ENCODE measurements at regions not wholly inside any gene's neighbourhood (a gene's known extent, or its start where the extent isn't known, plus 50 kb on each side); places are given as distances from the start of the nearest gene placed in this dataset.

- H3K4me1 ChIP-seq (ENCODE audit: insufficient read depth), result peaks cover 70% of the 10 kb centered on the region
- no peaks in the 10 kb centered on the region for H4K20me1 ChIP-seq (ENCODE audit: insufficient read depth)
- H3K27me3 ChIP-seq (replicated peaks; ENCODE audit: insufficient read depth), result no peaks in the 10 kb centered on the region
- H3K36me3 ChIP-seq (ENCODE audit: low read depth), result no peaks in the 10 kb centered on the region
- no peaks in the 10 kb centered on the region; the same call in 1 of the 2 replicates for H3K9me2 ChIP-seq (ENCODE audit: insufficient read depth)
- H2AFZ ChIP-seq, result no peak overlapping the region
- H3K9ac ChIP-seq, result no peak overlapping the region
- in situ Hi-C loops (cut with MboI), result no loop called here
- no peaks in the 10 kb centered on the region for H3K9me3 ChIP-seq (ENCODE audit: low read depth)
- peak overlapping the region; percentile 71 for H3K27ac ChIP-seq
- peak overlapping the region; percentile 33 for H3K4me2 ChIP-seq (ENCODE audit: unreplicated experiment)
- H3K4me3 ChIP-seq, result no peak overlapping the region
- 42 to 52% methylated on average over 3 of the region's 3 CpGs for WGBS, 2 experiments (ENCODE audit: low coverage in 1 of 2, low lambda C conversion rate in 2 of 2, missing lambda C conversion rate in 2 of 2)
- TF ChIP-seq EZH2phosphoT487 (IDR thresholded peaks at IDR 0.05; ENCODE audit: insufficient read depth, low read depth) (no peak), EZH2 (IDR thresholded peaks at IDR 0.05; ENCODE audit: insufficient read depth, poor library complexity, severe bottlenecking) (no peak)
- peaks cover 62% of the 10 kb centered on the region for H3F3A ChIP-seq (ENCODE audit: insufficient read depth)
- peak; percentile 43 for DNase-seq
- no peaks in the 10 kb centered on the region for H3K79me2 ChIP-seq (ENCODE audit: insufficient read depth)
Observed at GRCh38 chr5:53364061-53364460, 116.4 kb upstream of the FST start.

GRCh38 chr5:53366245-53366644 is 114.2 kb upstream of the FST start:
- Histone ChIP-seq H3K36me3 (ENCODE audit: low read depth) (no peaks in the 10 kb centered on the region), H3F3A (ENCODE audit: insufficient read depth) (peaks cover 40% of the 10 kb centered on the region), H3K27ac (peak overlapping the region; percentile 66), H4K20me1 (ENCODE audit: insufficient read depth) (no peaks in the 10 kb centered on the region), H3K4me1 (ENCODE audit: insufficient read depth) (peaks cover 58% of the 10 kb centered on the region), H3K4me3 (no peak overlapping the region), H3K9ac (no peak overlapping the region), H3K9me2 (ENCODE audit: insufficient read depth) (no peaks in the 10 kb centered on the region), H3K27me3 (replicated peaks; ENCODE audit: insufficient read depth) (no peaks in the 10 kb centered on the region), H3K4me2 (ENCODE audit: unreplicated experiment) (no peak overlapping the region), H3K79me2 (ENCODE audit: insufficient read depth) (no peaks in the 10 kb centered on the region), H3K9me3 (ENCODE audit: low read depth) (no peaks in the 10 kb centered on the region), H2AFZ (no peak overlapping the region)
- TF ChIP-seq EZH2phosphoT487 (IDR thresholded peaks at IDR 0.05; ENCODE audit: insufficient read depth, low read depth) (no peak), EZH2 (IDR thresholded peaks at IDR 0.05; ENCODE audit: insufficient read depth, poor library complexity, severe bottlenecking) (no peak)
- in situ Hi-C loops (cut with MboI), result no loop called here
- DNase-seq, result peak; percentile 78
- 28 to 46% methylated on average over 5 of the region's 5 CpGs for WGBS, 2 experiments (ENCODE audit: low coverage in 1 of 2, low lambda C conversion rate in 2 of 2, missing lambda C conversion rate in 2 of 2)

- no peak overlapping the region for H3K4me3 ChIP-seq
- H3K9ac ChIP-seq, result no peak overlapping the region
- H3K9me3 ChIP-seq (ENCODE audit: low read depth), result no peaks in the 10 kb centered on the region
- no peaks in the 10 kb centered on the region for H3K79me2 ChIP-seq (ENCODE audit: insufficient read depth)
- no peaks in the 10 kb centered on the region for H3K27me3 ChIP-seq (replicated peaks; ENCODE audit: insufficient read depth)
- no peak for TF ChIP-seq EZH2 (IDR thresholded peaks at IDR 0.05; ENCODE audit: insufficient read depth, poor library complexity, severe bottlenecking)
- TF ChIP-seq EZH2phosphoT487 (IDR thresholded peaks at IDR 0.05; ENCODE audit: insufficient read depth, low read depth), result no peak
- no peaks in the 10 kb centered on the region for H3K36me3 ChIP-seq (ENCODE audit: low read depth)
- no peaks in the 10 kb centered on the region for H3K9me2 ChIP-seq (ENCODE audit: insufficient read depth)
- in situ Hi-C loops (cut with MboI), result no loop called here
- no peak for DNase-seq
- no peak overlapping the region for H3K27ac ChIP-seq
- H3F3A ChIP-seq (ENCODE audit: insufficient read depth), result peaks cover 34% of the 10 kb centered on the region; the same call in 1 of the 2 replicates
- H3K4me1 ChIP-seq (ENCODE audit: insufficient read depth), result peaks cover 47% of the 10 kb centered on the region
- H4K20me1 ChIP-seq (ENCODE audit: insufficient read depth), result no peaks in the 10 kb centered on the region
- no peak overlapping the region for H3K4me2 ChIP-seq (ENCODE audit: unreplicated experiment)
- no peak overlapping the region for H2AFZ ChIP-seq
- 95 to 100% methylated on average over 1 of the region's 1 CpG for WGBS, 2 experiments (ENCODE audit: low coverage in 1 of 2, low lambda C conversion rate in 2 of 2, missing lambda C conversion rate in 2 of 2)
Observed at GRCh38 chr5:53367727-53368126, 112.7 kb upstream of the FST start.

- 39 to 53% methylated on average over 1 of the region's 1 CpG for WGBS, 2 experiments (ENCODE audit: low coverage in 1 of 2, low lambda C conversion rate in 2 of 2, missing lambda C conversion rate in 2 of 2)
- no peaks in the 10 kb centered on the region for H3K36me3 ChIP-seq (ENCODE audit: low read depth)
- in situ Hi-C loops (cut with MboI), result no loop called here
- H3K4me3 ChIP-seq, result no peak overlapping the region
- H3K27ac ChIP-seq, result no peak overlapping the region; the same call in 1 of the 2 replicates
- H3F3A ChIP-seq (ENCODE audit: insufficient read depth), result peaks cover 34% of the 10 kb centered on the region; the same call in 1 of the 2 replicates
- no peak overlapping the region for H2AFZ ChIP-seq
- H3K9ac ChIP-seq, result no peak overlapping the region
- DNase-seq, result peak; percentile 41
- H3K27me3 ChIP-seq (replicated peaks; ENCODE audit: insufficient read depth), result no peaks in the 10 kb centered on the region
- H3K4me2 ChIP-seq (ENCODE audit: unreplicated experiment), result no peak overlapping the region
- no peaks in the 10 kb centered on the region for H3K9me3 ChIP-seq (ENCODE audit: low read depth)
- no peaks in the 10 kb centered on the region for H3K79me2 ChIP-seq (ENCODE audit: insufficient read depth)
- peaks cover 47% of the 10 kb centered on the region for H3K4me1 ChIP-seq (ENCODE audit: insufficient read depth)
- TF ChIP-seq EZH2phosphoT487 (IDR thresholded peaks at IDR 0.05; ENCODE audit: insufficient read depth, low read depth), result no peak
- no peak for TF ChIP-seq EZH2 (IDR thresholded peaks at IDR 0.05; ENCODE audit: insufficient read depth, poor library complexity, severe bottlenecking)
- no peaks in the 10 kb centered on the region for H4K20me1 ChIP-seq (ENCODE audit: insufficient read depth)
- H3K9me2 ChIP-seq (ENCODE audit: insufficient read depth), result no peaks in the 10 kb centered on the region
Observed at GRCh38 chr5:53368516-53368915, 111.9 kb upstream of the FST start.

All from GM23248 (cell line).